ENCODE measurements at regions not wholly inside any gene's neighbourhood (a gene's known extent, or its start where the extent isn't known, plus 50 kb on each side); places are given as distances from the start of the nearest gene placed in this dataset.
"Not testable (repeated sequence)": the region's sequence is repeated elsewhere in the genome, so short reads cannot be mapped to it uniquely, and the experiment has no call there.

DNA sequence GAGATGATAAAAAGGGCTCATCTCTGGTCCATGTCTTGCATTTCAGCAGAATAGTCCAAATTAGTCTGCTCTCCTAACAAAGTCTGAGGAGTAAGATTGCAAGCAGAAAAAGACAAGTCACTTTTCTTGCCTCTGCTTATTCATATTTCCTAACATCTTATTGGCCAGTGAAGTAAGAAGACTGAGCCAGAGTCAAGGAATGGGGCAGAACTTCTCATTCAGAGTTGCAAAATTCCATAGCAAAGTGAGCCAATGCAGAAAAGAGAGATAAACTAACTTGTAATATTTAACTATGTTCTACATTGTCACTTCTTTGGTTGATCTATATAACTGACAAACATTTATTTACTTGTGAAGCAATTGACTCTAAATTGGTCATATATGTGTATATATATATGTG, 2304.0 kb downstream of the ARAP2 start:
- H3K4me1 ChIP-seq (ENCODE audit: control insufficient read depth, extremely low read depth, insufficient read depth, low read length): no peaks in the 10 kb centered on the region
- no peak overlapping the region for H3K4me3 ChIP-seq (replicated peaks in 1 of 4; ENCODE audit: control extremely low read depth in 1 of 4, insufficient read depth in 1 of 4, low read depth in 3 of 4, low read length in 4 of 4)
- H3K36me3 ChIP-seq (ENCODE audit: control insufficient read depth, insufficient read depth, low read length): no peaks in the 10 kb centered on the region
- H2AFZ ChIP-seq (ENCODE audit: low read length): no peak overlapping the region
- H3K4me2 ChIP-seq (ENCODE audit: extremely low read depth, insufficient read depth, low read length): no peak overlapping the region
- no peaks in the 10 kb centered on the region for H3K27me3 ChIP-seq (ENCODE audit: control insufficient read depth, insufficient read depth, low read length)
- H3K27ac ChIP-seq (ENCODE audit: insufficient read depth, low read length): no peak overlapping the region
- no peak overlapping the region for H3K9ac ChIP-seq (ENCODE audit: insufficient read depth, low read length)
- H4K20me1 ChIP-seq (ENCODE audit: control insufficient read depth, extremely low read depth, insufficient read depth, low read length): no peaks in the 10 kb centered on the region
- no peaks in the 10 kb centered on the region for H3K79me2 ChIP-seq (ENCODE audit: control insufficient read depth, insufficient read depth, low read length)
- DNase-seq (ENCODE audit: low read depth in 2 of 2): peak in 1 of 2 donors; percentile 21
- H3K9me3 ChIP-seq (ENCODE audit: control insufficient read depth, insufficient read depth, low read depth, low read length): no peaks in the 10 kb centered on the region
- TF ChIP-seq, protein P1, sequence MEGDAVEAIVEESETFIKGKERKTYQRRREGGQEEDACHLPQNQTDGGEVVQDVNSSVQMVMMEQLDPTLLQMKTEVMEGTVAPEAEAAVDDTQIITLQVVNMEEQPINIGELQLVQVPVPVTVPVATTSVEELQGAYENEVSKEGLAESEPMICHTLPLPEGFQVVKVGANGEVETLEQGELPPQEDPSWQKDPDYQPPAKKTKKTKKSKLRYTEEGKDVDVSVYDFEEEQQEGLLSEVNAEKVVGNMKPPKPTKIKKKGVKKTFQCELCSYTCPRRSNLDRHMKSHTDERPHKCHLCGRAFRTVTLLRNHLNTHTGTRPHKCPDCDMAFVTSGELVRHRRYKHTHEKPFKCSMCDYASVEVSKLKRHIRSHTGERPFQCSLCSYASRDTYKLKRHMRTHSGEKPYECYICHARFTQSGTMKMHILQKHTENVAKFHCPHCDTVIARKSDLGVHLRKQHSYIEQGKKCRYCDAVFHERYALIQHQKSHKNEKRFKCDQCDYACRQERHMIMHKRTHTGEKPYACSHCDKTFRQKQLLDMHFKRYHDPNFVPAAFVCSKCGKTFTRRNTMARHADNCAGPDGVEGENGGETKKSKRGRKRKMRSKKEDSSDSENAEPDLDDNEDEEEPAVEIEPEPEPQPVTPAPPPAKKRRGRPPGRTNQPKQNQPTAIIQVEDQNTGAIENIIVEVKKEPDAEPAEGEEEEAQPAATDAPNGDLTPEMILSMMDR (conservative IDR thresholded peaks at IDR 0.05 in 1 of 2, IDR thresholded peaks at IDR 0.05 in 1 of 2; ENCODE audit: low read depth in 1 of 2, low read length in 2 of 2): no peak
- no peak for TF ChIP-seq EZH2 (IDR thresholded peaks at IDR 0.05; ENCODE audit: low read length, missing control alignments)

DNA sequence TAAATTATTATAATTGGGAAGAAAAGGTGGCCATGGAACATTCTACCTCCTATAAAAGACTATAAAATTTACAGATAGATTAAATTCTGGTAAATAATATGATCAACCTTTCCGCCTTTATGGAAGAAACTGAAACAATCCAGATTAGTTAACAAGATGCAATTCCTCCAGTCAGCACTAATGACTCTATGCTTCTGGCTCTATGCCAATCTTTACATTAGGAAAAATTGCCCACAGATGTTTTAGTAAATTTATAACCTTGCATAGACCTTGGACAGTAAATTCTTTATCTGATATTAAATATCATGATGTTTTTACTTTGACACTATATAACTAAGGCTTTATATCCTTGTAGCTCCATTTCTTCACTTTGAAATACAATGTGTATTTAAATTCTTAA, 2302.5 kb downstream of the ARAP2 start:
- H3K27ac ChIP-seq (ENCODE audit: insufficient read depth, low read length): no peak overlapping the region
- no peaks in the 10 kb centered on the region for H3K27me3 ChIP-seq (ENCODE audit: control insufficient read depth, insufficient read depth, low read length)
- no peak for TF ChIP-seq EZH2 (IDR thresholded peaks at IDR 0.05; ENCODE audit: low read length, missing control alignments)
- TF ChIP-seq, protein P1 (conservative IDR thresholded peaks at IDR 0.05 in 1 of 2, IDR thresholded peaks at IDR 0.05 in 1 of 2; ENCODE audit: low read depth in 1 of 2, low read length in 2 of 2): no peak
- no peak overlapping the region for H3K4me3 ChIP-seq (replicated peaks in 1 of 4; ENCODE audit: control extremely low read depth in 1 of 4, insufficient read depth in 1 of 4, low read depth in 3 of 4, low read length in 4 of 4)
- H3K4me1 ChIP-seq (ENCODE audit: control insufficient read depth, extremely low read depth, insufficient read depth, low read length): no peaks in the 10 kb centered on the region
- no peaks in the 10 kb centered on the region for H4K20me1 ChIP-seq (ENCODE audit: control insufficient read depth, extremely low read depth, insufficient read depth, low read length)
- H3K4me2 ChIP-seq (ENCODE audit: extremely low read depth, insufficient read depth, low read length): no peak overlapping the region
- H3K9me3 ChIP-seq (ENCODE audit: control insufficient read depth, insufficient read depth, low read depth, low read length): no peaks in the 10 kb centered on the region
- no peak for DNase-seq (ENCODE audit: low read depth in 2 of 2)
- H3K36me3 ChIP-seq (ENCODE audit: control insufficient read depth, insufficient read depth, low read length): no peaks in the 10 kb centered on the region
- H3K9ac ChIP-seq (ENCODE audit: insufficient read depth, low read length): no peak overlapping the region
- no peaks in the 10 kb centered on the region for H3K79me2 ChIP-seq (ENCODE audit: control insufficient read depth, insufficient read depth, low read length)
- no peak overlapping the region for H2AFZ ChIP-seq (ENCODE audit: low read length)

DNA sequence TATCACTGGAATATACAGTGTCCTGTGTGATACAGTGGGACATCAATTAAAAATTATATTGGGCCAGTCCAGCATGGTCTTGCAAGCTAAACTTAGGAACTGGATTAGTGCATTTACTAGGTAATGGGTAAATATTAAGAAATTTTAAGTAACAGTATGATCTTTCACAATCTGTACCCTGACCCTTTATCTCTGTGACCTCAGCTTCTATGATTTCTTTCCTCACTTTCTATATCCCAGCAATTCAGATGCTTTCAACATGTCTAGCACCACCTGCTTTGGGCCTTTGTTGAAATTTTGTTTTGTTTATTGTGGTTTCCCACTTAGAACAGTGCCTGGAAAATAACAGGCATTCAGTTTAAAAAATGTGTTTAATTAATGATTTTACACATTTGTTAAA, 2295.4 kb downstream of the ARAP2 start:
- DNase-seq (ENCODE audit: low read depth in 2 of 2): no peak
- Histone ChIP-seq H3K27me3 (ENCODE audit: control insufficient read depth, insufficient read depth, low read length) (no peaks in the 10 kb centered on the region), H2AFZ (ENCODE audit: low read length) (no peak overlapping the region), H3K4me2 (ENCODE audit: extremely low read depth, insufficient read depth, low read length) (no peak overlapping the region), H3K27ac (ENCODE audit: insufficient read depth, low read length) (no peak overlapping the region), H3K4me3 (replicated peaks in 1 of 4; ENCODE audit: control extremely low read depth in 1 of 4, insufficient read depth in 1 of 4, low read depth in 3 of 4, low read length in 4 of 4) (no peak overlapping the region), H3K79me2 (ENCODE audit: control insufficient read depth, insufficient read depth, low read length) (no peaks in the 10 kb centered on the region), H4K20me1 (ENCODE audit: control insufficient read depth, extremely low read depth, insufficient read depth, low read length) (no peaks in the 10 kb centered on the region), H3K9me3 (ENCODE audit: control insufficient read depth, insufficient read depth, low read depth, low read length) (no peaks in the 10 kb centered on the region), H3K4me1 (ENCODE audit: control insufficient read depth, extremely low read depth, insufficient read depth, low read length) (no peaks in the 10 kb centered on the region), H3K36me3 (ENCODE audit: control insufficient read depth, insufficient read depth, low read length) (no peaks in the 10 kb centered on the region), H3K9ac (ENCODE audit: insufficient read depth, low read length) (no peak overlapping the region)
- TF ChIP-seq, protein P1 (conservative IDR thresholded peaks at IDR 0.05 in 1 of 2, IDR thresholded peaks at IDR 0.05 in 1 of 2; ENCODE audit: low read depth in 1 of 2, low read length in 2 of 2): no peak
- TF ChIP-seq EZH2 (IDR thresholded peaks at IDR 0.05; ENCODE audit: low read length, missing control alignments): no peak

DNA sequence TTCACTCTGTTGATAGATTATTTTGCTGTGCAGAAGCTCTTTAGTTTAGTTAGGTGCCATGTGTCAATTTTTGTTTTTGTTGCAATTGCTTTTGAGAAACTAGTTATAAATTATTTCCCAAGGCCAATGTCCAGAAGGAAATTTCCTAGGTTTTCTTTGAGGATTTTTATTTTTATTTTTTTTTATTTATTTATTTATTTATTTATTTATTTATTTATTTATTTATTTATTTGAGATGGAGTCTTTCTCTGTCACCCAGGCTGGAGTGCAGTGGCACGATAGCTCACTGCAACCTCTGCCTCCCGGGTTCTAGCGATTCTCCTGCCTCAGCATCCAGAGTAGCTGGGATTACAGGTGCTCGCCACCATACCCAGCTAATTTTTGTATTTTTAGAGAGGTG, 2290.5 kb downstream of the ARAP2 start:
- DNase-seq (ENCODE audit: low read depth in 2 of 2); H3K36me3 ChIP-seq (ENCODE audit: control insufficient read depth, insufficient read depth, low read length); H4K20me1 ChIP-seq (ENCODE audit: control insufficient read depth, extremely low read depth, insufficient read depth, low read length); H3K27me3 ChIP-seq (ENCODE audit: control insufficient read depth, insufficient read depth, low read length); H3K9me3 ChIP-seq (ENCODE audit: control insufficient read depth, insufficient read depth, low read depth, low read length); H3K79me2 ChIP-seq (ENCODE audit: control insufficient read depth, insufficient read depth, low read length); H3K4me2 ChIP-seq (ENCODE audit: extremely low read depth, insufficient read depth, low read length); H2AFZ ChIP-seq (ENCODE audit: low read length); H3K4me3 ChIP-seq (replicated peaks in 1 of 4; ENCODE audit: control extremely low read depth in 1 of 4, insufficient read depth in 1 of 4, low read depth in 3 of 4, low read length in 4 of 4); H3K27ac ChIP-seq (ENCODE audit: insufficient read depth, low read length); H3K9ac ChIP-seq (ENCODE audit: insufficient read depth, low read length); H3K4me1 ChIP-seq (ENCODE audit: control insufficient read depth, extremely low read depth, insufficient read depth, low read length): not testable (repeated sequence)

Data from fibroblast of lung (primary cell).